ENCODE measurements at regions not wholly inside any gene's neighbourhood (a gene's known extent, or its start where the extent isn't known, plus 50 kb on each side); places are given as distances from the start of the nearest gene placed in this dataset.

DNA sequence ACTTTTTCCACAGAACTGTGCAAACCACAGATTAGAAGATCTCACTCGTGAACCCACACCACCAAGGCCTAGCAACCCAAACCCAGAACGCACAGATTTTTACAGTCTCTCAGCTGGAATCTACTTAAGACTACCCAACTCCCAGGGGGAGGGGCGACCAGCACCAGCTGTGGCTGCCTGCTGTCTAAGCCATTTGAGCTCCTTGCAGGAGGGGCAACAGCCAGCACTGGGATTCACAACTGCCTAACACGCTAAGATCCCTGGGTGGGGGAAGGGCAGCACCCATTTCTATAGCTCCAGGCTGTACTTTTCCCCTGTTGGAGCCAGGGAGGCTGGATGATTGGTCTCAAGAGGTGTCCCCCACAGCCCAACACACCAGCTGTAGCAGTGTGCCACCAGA, 368.8 kb downstream of the SUCLA2 start:
- TF ChIP-seq, protein P1, sequence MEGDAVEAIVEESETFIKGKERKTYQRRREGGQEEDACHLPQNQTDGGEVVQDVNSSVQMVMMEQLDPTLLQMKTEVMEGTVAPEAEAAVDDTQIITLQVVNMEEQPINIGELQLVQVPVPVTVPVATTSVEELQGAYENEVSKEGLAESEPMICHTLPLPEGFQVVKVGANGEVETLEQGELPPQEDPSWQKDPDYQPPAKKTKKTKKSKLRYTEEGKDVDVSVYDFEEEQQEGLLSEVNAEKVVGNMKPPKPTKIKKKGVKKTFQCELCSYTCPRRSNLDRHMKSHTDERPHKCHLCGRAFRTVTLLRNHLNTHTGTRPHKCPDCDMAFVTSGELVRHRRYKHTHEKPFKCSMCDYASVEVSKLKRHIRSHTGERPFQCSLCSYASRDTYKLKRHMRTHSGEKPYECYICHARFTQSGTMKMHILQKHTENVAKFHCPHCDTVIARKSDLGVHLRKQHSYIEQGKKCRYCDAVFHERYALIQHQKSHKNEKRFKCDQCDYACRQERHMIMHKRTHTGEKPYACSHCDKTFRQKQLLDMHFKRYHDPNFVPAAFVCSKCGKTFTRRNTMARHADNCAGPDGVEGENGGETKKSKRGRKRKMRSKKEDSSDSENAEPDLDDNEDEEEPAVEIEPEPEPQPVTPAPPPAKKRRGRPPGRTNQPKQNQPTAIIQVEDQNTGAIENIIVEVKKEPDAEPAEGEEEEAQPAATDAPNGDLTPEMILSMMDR (conservative IDR thresholded peaks at IDR 0.05) = no peak
- no peak for TF ChIP-seq EZH2 (IDR thresholded peaks at IDR 0.05; ENCODE audit: low read depth)

Measured in PC-9 (cell line).